T-helper 17 cell (primary cell): ENCODE measurements at regions not wholly inside any gene's neighbourhood (a gene's known extent, or its start where the extent isn't known, plus 50 kb on each side); places are given as distances from the start of the nearest gene placed in this dataset.
"Not testable (repeated sequence)": the region's sequence is repeated elsewhere in the genome, so short reads cannot be mapped to it uniquely, and the experiment has no call there.

Experiments
- ATAC-seq: fragments of 150-1000 bp; cut with Tn5 transposase; 2 replicates; pipeline ENCODE4 v1.10.0; 2021; ENCODE audit warnings: mild to moderate bottlenecking, moderate library complexity
- DNase-seq, 3 donors: peaks; one replicate each; pipeline versions ENCODE4 v3.0.0 to v3.0.0-alpha.2; 2020 to 2021
- H3K9me3 ChIP-seq: one replicate; pipeline ENCODE4 v1.7.0; 2013; ENCODE audit warnings: low read length, mild to moderate bottlenecking; ENCODE audit not compliant: control insufficient read depth, poor library complexity, severe bottlenecking
- H3K27ac Mint-ChIP-seq: one replicate; pipeline ENCODE4 v1.8.0; 2022; ENCODE audit warnings: mild to moderate bottlenecking, moderate library complexity, mixed read lengths
- H3K27me3 Mint-ChIP-seq: one replicate; pipeline ENCODE4 v1.8.0; 2022; ENCODE audit warnings: mixed read lengths
- H3K36me3 Mint-ChIP-seq: one replicate; pipeline ENCODE4 v1.8.0; 2022; ENCODE audit warnings: low read depth, mixed read lengths
- H3K4me1 Mint-ChIP-seq: one replicate; pipeline ENCODE4 v1.8.0; 2022; ENCODE audit warnings: mild to moderate bottlenecking, mixed read lengths
- H3K4me3 Mint-ChIP-seq: one replicate; pipeline ENCODE4 v1.8.0; 2022; ENCODE audit warnings: mild to moderate bottlenecking, moderate library complexity, mixed read lengths

GRCh38 chr10:78681141-78681540, 387.6 kb upstream of the ZMIZ1 start:
- peaks cover 38% of the 10 kb centered on the region for H3K27me3 Mint-ChIP-seq
- DNase-seq, H3K27ac Mint-ChIP-seq, ATAC-seq, H3K4me1 Mint-ChIP-seq, H3K36me3 Mint-ChIP-seq, H3K4me3 Mint-ChIP-seq, H3K9me3 ChIP-seq: not testable (repeated sequence)

GRCh38 chr10:78681986-78682385, 386.8 kb upstream of the ZMIZ1 start:
- not testable (repeated sequence) for H3K27ac Mint-ChIP-seq, H3K36me3 Mint-ChIP-seq, H3K9me3 ChIP-seq, DNase-seq, H3K4me1 Mint-ChIP-seq, H3K4me3 Mint-ChIP-seq, ATAC-seq
- peaks cover 47% of the 10 kb centered on the region for H3K27me3 Mint-ChIP-seq

GRCh38 chr10:78684947-78685346, 383.8 kb upstream of the ZMIZ1 start:
- Mint-ChIP-seq H3K27ac (no peak overlapping the region), H3K36me3 (no peaks in the 10 kb centered on the region), H3K4me1 (peaks cover 2% of the 10 kb centered on the region), H3K27me3 (peaks cover 50% of the 10 kb centered on the region), H3K4me3 (no peak overlapping the region)
- no peaks in the 10 kb centered on the region for H3K9me3 ChIP-seq
- DNase-seq (no peak), ATAC-seq (no peak)

DNA sequence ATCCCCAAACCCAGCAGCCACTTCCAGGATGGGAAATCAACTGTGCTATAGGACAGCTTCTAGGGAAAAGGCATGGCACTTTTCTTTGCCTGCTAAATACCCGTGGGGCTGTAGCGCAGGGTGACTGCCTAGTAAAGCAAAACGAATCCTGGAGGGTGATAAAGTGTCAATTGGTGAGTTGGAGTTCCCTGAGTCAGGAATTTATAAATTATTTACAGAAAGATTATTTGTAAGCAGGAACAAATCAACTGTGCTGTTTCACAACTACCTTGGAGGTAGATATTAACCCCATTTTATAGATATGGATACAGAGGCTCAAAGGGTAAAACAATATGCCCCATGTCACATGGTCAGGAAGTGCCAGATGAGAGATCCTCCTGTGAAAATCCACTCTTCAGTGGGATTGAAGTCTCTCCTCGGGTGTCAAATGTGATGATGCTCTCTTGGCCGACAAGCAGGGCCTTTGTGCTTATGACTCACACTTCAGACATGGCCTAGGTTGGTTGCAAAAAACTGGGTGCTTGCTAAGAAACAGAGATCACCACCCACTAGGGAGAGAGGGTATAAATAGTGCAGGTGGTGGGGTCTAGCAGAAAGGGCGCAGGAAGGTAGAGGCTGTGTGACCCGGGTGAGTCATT, 383.2 kb upstream of the ZMIZ1 start:
- no peak for ATAC-seq
- Mint-ChIP-seq H3K27me3 (peaks cover 45% of the 10 kb centered on the region), H3K36me3 (no peaks in the 10 kb centered on the region), H3K27ac (no peak overlapping the region), H3K4me1 (peaks cover 2% of the 10 kb centered on the region), H3K4me3 (no peak overlapping the region)
- no peaks in the 10 kb centered on the region for H3K9me3 ChIP-seq
- DNase-seq: no peak

- Mint-ChIP-seq H3K27ac (no peak overlapping the region), H3K27me3 (peaks cover 44% of the 10 kb centered on the region), H3K36me3 (no peaks in the 10 kb centered on the region), H3K4me1 (peaks cover 2% of the 10 kb centered on the region), H3K4me3 (no peak overlapping the region)
- no peaks in the 10 kb centered on the region for H3K9me3 ChIP-seq
- ATAC-seq: no peak
- DNase-seq: no peak
These were observed 382.2 kb upstream of the ZMIZ1 start for GRCh38 chr10:78686444-78687060.

- no peak for DNase-seq
- no peak overlapping the region for H3K27ac Mint-ChIP-seq
- H3K36me3 Mint-ChIP-seq: no peaks in the 10 kb centered on the region
- ATAC-seq: no peak
- H3K9me3 ChIP-seq: no peaks in the 10 kb centered on the region
- H3K4me3 Mint-ChIP-seq: no peak overlapping the region
- H3K4me1 Mint-ChIP-seq: peaks cover 4% of the 10 kb centered on the region
- H3K27me3 Mint-ChIP-seq: peaks cover 50% of the 10 kb centered on the region
These were observed 381.1 kb upstream of the ZMIZ1 start for GRCh38 chr10:78687626-78688025.

DNA sequence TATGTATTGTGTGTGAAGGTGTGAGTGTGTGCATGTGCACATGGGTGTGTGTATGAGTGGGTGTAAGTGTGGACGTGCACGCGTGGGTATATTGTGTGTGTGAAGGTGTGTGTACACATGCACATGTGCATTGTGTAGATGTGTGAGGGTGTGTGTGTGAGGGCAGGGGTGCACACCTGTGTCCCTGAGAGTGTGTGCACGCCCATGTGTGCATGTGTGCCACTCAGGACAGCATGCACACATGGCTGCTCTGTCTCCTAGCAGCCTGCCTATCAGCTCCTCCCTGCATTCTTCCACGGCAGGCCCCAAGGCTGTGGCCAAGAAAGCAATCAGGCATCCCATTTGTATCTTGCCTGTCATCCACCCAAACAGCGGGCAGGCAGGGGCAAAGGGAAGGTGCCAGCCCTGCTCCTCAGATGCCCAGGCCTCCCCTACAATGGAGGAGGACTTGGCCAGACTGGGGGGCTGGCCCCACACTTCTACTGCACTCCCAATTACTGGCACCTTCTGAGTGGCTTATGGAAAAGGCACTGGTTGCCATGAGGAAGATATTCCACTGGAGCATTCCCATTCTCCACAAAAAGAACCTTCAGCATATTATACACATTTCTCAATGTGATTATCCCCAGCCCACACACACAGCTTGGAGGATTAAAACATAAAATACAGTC, 380.4 kb upstream of the ZMIZ1 start:
- Mint-ChIP-seq H3K4me3 (no peak overlapping the region), H3K36me3 (peaks cover 1% of the 10 kb centered on the region), H3K27me3 (peaks cover 54% of the 10 kb centered on the region), H3K4me1 (peaks cover 4% of the 10 kb centered on the region), H3K27ac (no peak overlapping the region)
- DNase-seq (no peak), ATAC-seq (no peak)
- H3K9me3 ChIP-seq: no peaks in the 10 kb centered on the region

DNA sequence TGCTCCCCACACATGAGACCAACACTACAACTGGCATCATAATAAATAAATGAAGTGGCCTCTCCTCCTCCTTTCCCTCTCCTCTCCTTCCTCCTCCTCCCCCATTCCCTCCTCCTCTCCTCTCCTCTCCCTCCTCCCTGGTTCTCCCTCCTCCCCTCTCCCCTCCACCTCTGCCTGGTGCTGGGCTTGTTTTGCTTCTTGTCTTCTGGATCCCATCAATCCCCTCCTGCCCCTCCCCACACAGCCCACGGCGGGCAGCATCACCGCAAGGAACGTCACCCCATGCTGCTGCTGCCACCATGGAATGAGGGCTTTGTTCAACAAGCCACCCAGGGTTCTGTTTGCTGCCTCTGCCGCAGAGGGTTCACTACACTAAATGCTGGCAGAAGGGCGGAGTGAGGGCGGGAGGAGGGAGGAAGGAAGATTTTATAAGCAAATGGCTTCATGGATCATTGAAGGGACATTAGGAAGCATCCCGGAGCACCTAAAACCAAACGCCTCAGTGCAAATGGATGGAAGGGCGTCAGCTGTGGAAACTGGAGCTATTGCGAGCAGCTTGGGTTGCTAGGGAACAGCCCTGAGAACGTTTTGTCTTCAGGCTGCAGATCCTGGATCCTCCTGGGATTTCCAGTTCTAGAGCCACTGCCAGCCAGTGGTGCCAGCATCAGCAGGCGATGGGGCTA, 379.7 kb upstream of the ZMIZ1 start:
- peaks cover 4% of the 10 kb centered on the region for H3K36me3 Mint-ChIP-seq
- H3K4me1 Mint-ChIP-seq: peaks cover 4% of the 10 kb centered on the region
- no peaks in the 10 kb centered on the region for H3K9me3 ChIP-seq
- no peak overlapping the region for H3K4me3 Mint-ChIP-seq
- H3K27ac Mint-ChIP-seq: no peak overlapping the region
- H3K27me3 Mint-ChIP-seq: peaks cover 55% of the 10 kb centered on the region
- no peak for ATAC-seq
- DNase-seq: no peak

DNA sequence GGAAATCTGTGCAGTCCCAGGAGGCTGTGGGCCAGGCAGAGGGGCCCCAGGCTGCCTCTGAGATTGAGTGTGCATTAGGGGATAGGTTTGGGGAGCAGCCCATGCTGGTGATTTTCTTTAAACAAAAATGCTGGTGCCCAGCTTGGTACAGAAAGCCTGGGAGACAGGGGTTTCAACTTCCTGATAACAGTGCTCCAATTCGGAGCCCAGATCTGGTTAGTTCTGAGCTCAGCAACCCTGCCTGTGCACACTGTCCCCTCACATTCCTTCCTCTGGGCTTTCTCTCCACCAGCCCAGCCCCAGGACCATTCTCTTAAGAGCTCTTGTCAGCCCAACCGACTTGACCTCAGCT, 379.2 kb upstream of the ZMIZ1 start:
- DNase-seq (no peak), ATAC-seq (no peak)
- no peak overlapping the region for H3K27ac Mint-ChIP-seq
- H3K4me3 Mint-ChIP-seq: no peak overlapping the region
- no peaks in the 10 kb centered on the region for H3K9me3 ChIP-seq
- peaks cover 53% of the 10 kb centered on the region for H3K27me3 Mint-ChIP-seq
- H3K4me1 Mint-ChIP-seq: peaks cover 4% of the 10 kb centered on the region
- peaks cover 4% of the 10 kb centered on the region for H3K36me3 Mint-ChIP-seq

- Mint-ChIP-seq H3K4me1 (peaks cover 4% of the 10 kb centered on the region), H3K4me3 (no peak overlapping the region), H3K27me3 (peaks cover 44% of the 10 kb centered on the region), H3K36me3 (peaks cover 4% of the 10 kb centered on the region), H3K27ac (no peak overlapping the region)
- DNase-seq (no peak), ATAC-seq (no peak)
- H3K9me3 ChIP-seq: no peaks in the 10 kb centered on the region
These were observed 378.2 kb upstream of the ZMIZ1 start for GRCh38 chr10:78690354-78691111.

DNA sequence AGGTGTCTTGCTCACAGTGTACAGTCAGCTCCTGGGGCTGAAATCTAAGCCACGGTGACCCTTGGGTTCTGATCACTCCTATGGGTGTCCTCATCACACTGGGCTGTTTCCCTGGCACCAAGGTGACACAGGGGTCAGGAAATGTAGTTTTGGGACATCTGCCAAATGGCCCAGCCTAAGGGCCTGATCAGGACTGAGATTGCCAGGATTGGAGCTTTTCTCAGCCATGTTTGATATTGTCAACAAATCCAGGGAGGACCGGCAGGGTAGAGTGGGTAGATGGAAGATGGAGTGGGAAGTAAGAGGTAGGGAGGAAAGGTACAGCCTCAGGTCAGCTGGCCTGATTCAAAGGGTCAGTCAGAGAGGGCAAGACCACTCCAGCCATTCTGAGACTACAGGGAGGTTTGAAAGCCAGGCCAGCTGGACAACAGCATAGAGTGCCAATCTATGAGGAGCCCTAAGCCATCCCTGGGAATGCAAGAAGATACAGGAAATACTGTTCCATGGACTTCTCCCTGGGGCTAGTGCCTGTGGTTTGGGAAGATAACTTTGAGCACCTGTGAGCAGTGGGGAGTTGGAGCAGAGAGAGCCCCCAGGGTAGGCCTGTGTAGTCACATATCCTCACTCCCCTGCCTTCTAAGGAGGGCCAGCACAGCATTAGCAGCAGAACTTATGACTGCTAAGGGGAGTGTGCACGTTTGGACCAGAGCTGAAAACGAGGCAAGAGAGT, 377.3 kb upstream of the ZMIZ1 start:
- no peaks in the 10 kb centered on the region for H3K9me3 ChIP-seq
- DNase-seq (no peak), ATAC-seq (no peak)
- H3K36me3 Mint-ChIP-seq: peaks cover 4% of the 10 kb centered on the region
- no peak overlapping the region for H3K4me3 Mint-ChIP-seq
- no peak overlapping the region for H3K27ac Mint-ChIP-seq
- peaks cover 42% of the 10 kb centered on the region for H3K27me3 Mint-ChIP-seq
- H3K4me1 Mint-ChIP-seq: peaks cover 4% of the 10 kb centered on the region

- Mint-ChIP-seq H3K27ac (no peak overlapping the region), H3K4me1 (peaks cover 3% of the 10 kb centered on the region), H3K4me3 (no peak overlapping the region), H3K36me3 (peaks cover 4% of the 10 kb centered on the region), H3K27me3 (peaks cover 38% of the 10 kb centered on the region)
- DNase-seq (no peak), ATAC-seq (no peak)
- no peaks in the 10 kb centered on the region for H3K9me3 ChIP-seq
These were observed 376.7 kb upstream of the ZMIZ1 start for GRCh38 chr10:78692071-78692470.
